GM19328 (cell line): ENCODE measurements at regions not wholly inside any gene's neighbourhood (a gene's known extent, or its start where the extent isn't known, plus 50 kb on each side); places are given as distances from the start of the nearest gene placed in this dataset.

ENCODE experiments used
- ATAC-seq: cut with Tn5 transposase; IDR thresholded peaks from one replicate; pipeline ENCODE4 v1.9.1; 2021; ENCODE audit warnings: mild to moderate bottlenecking, moderate library complexity; ENCODE audit not compliant: unreplicated experiment

GRCh38 chr15:62783303-62783957, 259.1 kb upstream of the TPM1 start:
- ATAC-seq = no peak

GRCh38 chr15:62785881-62786828, 256.4 kb upstream of the TPM1 start:
- ATAC-seq = no peak

- ATAC-seq = no peak
Measured at GRCh38 chr15:62787401-62787800, 255.1 kb upstream of the TPM1 start.

GRCh38 chr15:62788224-62788623, 254.3 kb upstream of the TPM1 start:
- ATAC-seq = no peak

- no peak for ATAC-seq
Measured at GRCh38 chr15:62790546-62790945, 252.0 kb upstream of the TPM1 start.

GRCh38 chr15:62791694-62792093, 250.9 kb upstream of the TPM1 start:
- ATAC-seq = no peak

GRCh38 chr15:62792986-62793751, 249.4 kb upstream of the TPM1 start:
- ATAC-seq = no peak

- no peak for ATAC-seq
Measured at GRCh38 chr15:62793752-62794144, 248.8 kb upstream of the TPM1 start.

- no peak for ATAC-seq
Measured at GRCh38 chr15:62795171-62795570, 247.4 kb upstream of the TPM1 start.

GRCh38 chr15:62795700-62796695, 246.5 kb upstream of the TPM1 start:
- no peak for ATAC-seq

GRCh38 chr15:62797171-62797570, 245.4 kb upstream of the TPM1 start:
- no peak for ATAC-seq

GRCh38 chr15:62798536-62798935, 244.0 kb upstream of the TPM1 start:
- ATAC-seq = no peak

GRCh38 chr15:62799037-62799436, 243.5 kb upstream of the TPM1 start:
- no peak for ATAC-seq

- ATAC-seq = no peak
Measured at GRCh38 chr15:62799919-62800318, 242.6 kb upstream of the TPM1 start.

- ATAC-seq = no peak
Measured at GRCh38 chr15:62802612-62803011, 239.9 kb upstream of the TPM1 start.

GRCh38 chr15:62803856-62804400, 238.6 kb upstream of the TPM1 start:
- no peak for ATAC-seq

GRCh38 chr15:62805502-62805901, 237.0 kb upstream of the TPM1 start:
- ATAC-seq = no peak

- ATAC-seq = no peak
Measured at GRCh38 chr15:62807539-62808130, 234.9 kb upstream of the TPM1 start.

- ATAC-seq = no peak
Measured at GRCh38 chr15:62809115-62809967, 233.2 kb upstream of the TPM1 start.
